ENCODE measurements at regions not wholly inside any gene's neighbourhood (a gene's known extent, or its start where the extent isn't known, plus 50 kb on each side); places are given as distances from the start of the nearest gene placed in this dataset.
"Not testable (repeated sequence)": the region's sequence is repeated elsewhere in the genome, so short reads cannot be mapped to it uniquely, and the experiment has no call there.

- DNase-seq: peak; percentile 66
These were observed 137.2 kb downstream of the TRIM43 start for GRCh38 chr2:95728878-95729596.

DNA sequence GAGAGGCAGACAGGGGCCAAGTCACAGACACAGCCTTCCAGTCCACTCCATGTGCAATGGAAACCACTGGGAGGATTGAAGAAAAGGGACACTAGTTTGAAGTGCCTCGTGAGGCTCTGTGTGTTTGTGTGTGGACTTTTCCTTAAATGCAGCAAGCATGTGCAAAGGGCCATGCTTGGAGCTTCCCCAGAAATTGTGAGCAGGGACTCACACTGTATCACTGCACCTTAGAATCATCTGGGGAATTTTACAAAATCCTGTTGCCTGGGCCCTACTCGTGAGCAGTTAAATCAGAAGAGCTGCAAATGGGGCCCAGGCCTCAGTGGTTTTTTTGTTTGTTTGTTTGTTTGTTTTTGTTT is 137.8 kb downstream of the TRIM43 start:
- no peak for DNase-seq

DNA sequence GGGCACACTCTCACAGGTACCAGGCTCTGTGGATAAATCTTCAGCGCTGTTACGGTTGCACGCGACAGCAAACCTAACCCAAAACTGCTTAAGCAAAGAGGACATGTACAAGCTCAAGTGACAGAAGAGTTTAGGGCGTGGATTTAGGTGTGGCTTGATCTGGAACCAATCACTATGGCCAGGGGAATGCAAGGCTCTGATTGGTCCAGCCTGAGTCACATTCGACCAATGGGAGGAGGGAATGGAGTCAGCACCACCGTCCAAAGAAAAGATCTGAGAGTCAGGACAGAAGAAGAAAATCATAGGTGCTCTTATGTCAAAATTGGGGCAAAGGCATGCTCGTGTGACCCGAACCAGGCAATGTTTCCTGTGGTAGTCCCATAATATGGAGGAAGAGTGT is 139.0 kb downstream of the TRIM43 start:
- no peak for DNase-seq

DNA sequence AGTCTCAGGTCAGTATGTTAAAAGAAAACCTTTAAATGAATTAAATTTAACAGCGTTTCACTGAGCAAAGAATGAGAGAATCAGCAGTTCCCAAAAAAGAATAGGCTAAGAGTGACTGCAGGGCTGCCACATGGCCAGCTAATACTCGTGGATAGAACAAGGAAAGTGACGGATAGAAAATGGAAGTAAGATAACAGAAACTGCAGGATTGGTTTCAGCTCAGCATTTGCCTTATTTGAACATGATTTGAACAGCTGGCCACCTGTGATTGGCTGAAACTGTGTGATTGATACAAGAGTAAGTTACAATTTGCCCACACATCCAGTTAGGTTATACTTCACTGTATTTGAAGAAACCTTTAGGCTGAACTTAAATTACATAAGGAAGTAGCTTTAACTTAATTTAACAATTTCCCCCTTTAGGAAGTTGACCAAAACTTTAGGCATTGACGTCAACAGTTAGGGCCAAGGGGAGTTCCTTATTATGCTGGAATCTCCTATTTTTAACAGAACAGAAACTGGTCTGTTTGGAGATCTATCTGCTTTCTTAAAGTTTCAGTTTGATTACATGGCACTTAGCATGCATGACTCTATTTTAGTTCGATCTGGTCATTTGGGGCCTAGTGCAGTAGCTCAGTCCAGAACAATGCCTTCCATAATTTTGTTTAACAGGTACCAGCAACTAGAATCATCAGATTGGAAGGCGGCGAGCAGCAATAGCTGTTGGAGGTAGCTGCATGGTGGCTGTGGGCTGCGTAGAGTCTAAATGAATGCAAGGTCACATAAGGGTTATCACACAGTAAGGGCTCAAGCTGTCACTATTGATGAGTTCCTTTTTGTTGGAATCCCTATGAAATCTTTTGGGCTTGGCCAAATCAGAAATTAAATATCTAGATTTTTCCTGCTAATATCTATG is 143.4 kb downstream of the TRIM43 start:
- DNase-seq: no peak

DNA sequence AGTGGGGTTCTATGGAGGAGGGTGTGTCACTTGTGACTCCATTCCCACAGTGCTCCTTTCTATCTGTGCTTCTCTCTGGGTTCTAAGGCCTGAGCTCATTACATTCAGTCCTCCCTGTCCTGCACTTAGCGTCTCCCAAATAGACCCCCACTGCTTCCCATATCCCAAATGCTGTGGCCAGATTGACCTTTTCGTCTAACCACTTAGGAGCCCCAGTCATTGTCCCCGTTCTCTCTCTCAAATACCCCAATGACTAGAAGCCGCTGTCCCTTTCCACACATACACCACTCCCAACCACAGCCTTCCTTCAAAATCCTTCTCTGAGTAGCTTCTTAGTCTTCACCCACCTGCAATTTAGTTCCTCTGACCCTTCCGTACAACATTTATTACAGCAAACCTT is 146.5 kb downstream of the TRIM43 start:
- DNase-seq: no peak

DNA sequence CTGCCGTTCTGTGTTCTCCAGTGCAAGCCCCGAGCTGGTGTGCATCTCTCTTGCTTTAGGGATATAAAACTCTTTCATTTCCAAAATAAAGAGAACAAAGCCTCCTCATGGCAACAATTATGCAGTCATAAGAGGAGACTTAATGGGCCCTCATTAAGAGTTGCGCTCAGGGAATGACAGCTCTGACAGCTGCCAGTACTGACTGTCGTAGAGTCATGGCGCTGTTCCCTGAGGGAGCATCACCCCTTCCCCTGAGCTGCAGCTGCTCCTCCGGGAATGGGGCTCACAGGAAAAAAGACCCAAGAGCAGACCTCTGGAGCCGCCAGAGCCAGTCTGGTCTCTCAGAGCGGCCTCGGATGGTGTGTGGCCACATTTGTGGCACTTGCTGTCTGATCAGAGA is 160.3 kb downstream of the TRIM43 start:
- DNase-seq: not testable (repeated sequence)

DNA sequence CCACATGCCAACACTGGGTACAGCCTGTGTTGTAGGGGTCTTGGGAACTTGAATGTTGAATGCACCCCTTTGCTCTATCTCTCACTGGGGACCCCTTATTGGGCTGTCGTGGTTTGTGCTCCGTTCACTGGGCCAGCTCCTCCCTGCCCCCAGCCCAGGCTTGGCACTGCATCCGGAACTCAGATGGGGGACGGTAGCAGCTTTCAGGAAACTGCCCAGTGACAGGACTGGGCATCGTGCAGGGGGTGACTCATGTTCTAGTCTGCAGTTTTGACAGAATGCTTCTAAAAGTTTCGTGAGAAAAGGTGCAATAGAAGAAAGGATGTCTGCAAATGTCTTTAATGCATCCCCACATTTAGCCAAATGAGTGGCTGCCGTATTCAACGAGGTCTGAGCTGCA is 162.0 kb downstream of the TRIM43 start:
- DNase-seq: not testable (repeated sequence)

- DNase-seq: not testable (repeated sequence)
These were observed 162.4 kb downstream of the TRIM43 start for GRCh38 chr2:95754213-95754612.

- not testable (repeated sequence) for DNase-seq
These were observed 163.2 kb downstream of the TRIM43 start for GRCh38 chr2:95754819-95755563.

- DNase-seq: not testable (repeated sequence)
These were observed 164.3 kb downstream of the TRIM43 start for GRCh38 chr2:95755956-95756669.

DNA sequence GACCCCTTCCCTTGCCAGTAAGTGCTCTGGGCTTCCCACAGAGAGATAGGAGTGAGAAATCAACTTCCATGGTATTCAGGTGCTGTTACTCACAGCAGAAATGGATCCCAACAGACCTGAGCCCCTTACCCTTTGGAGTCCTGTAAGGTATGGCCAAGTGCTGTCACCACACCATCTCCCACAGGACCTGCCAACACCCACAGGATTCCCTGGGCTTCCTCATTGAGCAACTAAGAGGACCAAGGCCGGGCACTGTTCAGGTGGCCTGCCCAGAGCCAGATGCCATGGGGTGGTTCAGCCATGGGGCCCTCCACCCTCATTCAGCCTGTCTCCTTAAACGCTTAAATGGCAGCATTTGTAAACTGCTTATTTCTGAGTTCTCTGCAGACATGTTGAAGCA is 166.2 kb downstream of the TRIM43 start:
- DNase-seq: no peak

DNA sequence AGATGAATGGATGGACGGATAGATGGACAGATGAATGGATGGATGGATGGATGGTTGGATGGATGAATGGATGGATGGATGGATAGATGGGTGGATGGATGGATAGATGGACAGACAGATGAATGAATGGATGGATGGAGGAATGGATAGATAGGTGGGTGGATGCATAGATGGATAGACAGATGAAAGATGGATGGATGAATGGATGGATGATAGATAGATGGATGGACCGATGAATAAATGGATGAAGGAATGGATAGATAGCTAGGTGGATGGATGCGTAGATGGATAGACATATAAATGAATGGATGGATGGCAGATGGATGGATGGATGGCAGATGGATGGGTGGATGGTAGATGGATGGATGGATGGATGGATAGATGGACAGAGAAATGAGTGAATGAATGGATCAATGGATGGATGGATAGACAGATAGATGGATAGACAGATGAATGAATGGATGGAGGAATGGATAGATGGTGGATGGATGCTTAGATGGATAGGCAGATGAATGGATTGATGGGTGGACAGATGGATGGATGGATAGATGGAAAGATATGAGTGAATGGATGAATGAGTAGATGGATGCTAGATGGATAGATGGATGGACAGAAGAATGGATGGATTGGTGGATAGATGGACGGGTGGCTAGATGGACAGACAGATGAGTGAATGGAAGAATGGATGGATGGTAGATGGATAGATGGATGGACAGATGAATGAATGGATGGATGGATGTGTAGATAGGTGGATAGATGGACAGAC is 167.9 kb downstream of the TRIM43 start:
- DNase-seq: no peak

- no peak for DNase-seq
These were observed 169.2 kb downstream of the TRIM43 start for GRCh38 chr2:95760806-95761525.

- no peak for DNase-seq
These were observed 169.8 kb downstream of the TRIM43 start for GRCh38 chr2:95761556-95761955.

DNA sequence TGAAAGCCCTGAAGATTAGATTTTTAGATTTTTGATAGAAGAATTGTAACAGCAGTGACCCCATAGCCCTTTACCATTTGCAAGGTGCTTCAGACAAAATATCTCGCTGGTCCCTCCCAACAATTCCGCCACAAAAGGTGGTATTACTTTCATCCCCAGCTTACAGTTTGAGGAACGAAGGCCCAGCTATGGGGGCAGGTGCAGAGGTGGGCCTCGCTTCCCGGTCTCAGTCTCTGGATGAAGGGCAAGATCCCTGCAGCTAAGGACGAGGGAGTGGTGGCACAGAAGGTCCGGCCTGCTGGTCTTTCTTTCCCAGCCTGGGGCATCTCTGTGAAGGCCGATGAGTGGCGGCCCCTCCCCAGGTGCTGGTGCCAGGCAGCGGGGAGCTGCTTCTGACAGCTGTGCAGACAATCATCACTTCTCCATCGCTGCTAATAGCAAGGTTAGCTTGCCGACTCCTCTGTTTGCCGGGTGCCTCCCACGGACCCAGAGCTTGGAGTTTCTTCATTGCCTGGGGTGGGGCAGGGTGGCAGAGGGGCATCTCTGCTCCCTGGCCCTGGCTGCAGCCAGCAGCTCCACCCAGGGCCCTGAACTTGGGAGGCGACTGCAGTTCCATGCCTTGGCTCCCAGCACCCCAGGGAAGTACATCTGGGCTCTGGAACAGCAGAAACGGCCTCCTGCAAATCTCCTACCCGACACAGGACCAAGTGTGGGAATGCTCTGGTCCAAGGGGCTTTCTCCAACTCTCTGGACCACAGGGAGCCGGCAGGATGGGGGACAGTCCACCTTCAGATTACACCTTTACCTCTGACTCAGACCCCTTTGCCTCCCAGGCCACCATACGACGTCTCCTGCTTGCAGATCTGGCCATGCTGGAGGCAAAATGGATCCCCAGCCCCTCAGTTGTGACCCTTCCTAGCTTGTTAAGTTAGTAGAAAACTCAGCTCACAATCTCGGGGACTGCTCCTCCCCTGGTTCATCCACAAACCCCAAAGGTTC is 170.5 kb downstream of the TRIM43 start:
- not testable (repeated sequence) for DNase-seq

DNA sequence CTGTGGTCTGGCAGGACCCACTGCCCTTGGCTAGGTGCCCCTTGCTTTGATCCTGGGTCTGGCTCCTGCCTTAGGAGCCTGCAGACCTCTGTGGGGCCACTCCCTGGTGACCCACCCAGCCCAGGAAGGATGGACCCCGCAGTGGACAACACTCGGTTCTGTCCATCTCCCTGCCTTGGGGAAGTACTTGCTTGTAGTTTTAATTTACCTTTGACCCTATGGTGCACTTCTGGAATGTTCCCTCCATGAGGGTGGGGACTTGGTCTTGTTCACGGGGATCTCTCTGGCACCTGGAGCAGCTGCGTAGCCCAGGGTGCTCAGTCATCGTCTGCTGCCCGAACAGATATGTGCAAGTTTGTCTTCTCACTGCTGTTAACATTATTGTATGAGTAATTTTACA is 171.3 kb downstream of the TRIM43 start:
- DNase-seq: not testable (repeated sequence)

GRCh38 chr2:95764966-95765365 is 173.2 kb downstream of the TRIM43 start:
- not testable (repeated sequence) for DNase-seq

DNA sequence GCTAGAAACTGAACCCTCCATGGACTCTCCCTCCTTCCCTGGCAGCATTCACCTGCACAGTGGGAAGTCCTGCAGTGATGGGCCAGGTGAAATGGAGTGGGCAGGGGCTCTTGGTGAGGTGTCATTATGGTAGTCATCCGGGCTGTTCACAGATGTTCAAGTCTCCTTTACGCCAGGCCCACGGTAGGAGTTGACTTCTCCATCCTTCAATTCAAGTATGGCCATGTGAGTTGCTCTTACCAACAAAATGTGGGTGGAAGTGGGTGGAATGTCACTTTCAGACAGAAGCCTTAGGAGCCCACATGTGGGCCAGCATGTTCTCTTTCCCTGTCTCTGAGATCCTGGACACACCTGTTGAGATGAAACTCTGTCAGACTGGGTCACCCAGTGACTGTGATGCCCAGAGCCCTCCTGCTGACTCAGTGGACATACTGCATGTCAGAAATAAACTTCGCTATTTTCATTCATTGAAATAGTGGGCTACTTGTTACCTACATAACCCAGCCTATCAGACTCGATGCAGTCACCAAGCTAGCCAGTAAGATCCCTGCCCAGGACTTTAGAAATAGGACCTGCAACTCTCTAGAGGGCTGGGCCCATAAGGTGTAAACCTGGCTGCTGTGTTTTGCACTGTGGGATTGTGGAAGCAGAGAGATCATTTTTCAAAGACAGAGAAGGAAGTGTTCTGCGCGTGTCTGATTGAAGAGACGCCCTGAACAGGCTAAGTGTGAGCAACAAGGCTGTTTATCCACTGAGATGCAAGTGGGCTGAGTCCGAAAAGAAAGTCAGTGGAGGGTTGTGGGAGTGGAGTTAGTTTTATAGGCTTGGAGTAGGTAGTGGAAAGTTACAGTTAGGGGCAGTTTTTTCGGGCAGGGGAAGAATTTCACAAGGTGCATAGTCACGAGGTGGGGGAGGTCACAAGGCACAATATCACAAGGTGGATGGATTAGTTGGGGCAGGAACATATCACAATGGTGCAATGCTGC is 174.4 kb downstream of the TRIM43 start:
- not testable (repeated sequence) for DNase-seq

- not testable (repeated sequence) for DNase-seq
These were observed 175.7 kb downstream of the TRIM43 start for GRCh38 chr2:95767531-95767930.
